ENCODE measurements at regions not wholly inside any gene's neighbourhood (a gene's known extent, or its start where the extent isn't known, plus 50 kb on each side); places are given as distances from the start of the nearest gene placed in this dataset.

DNA sequence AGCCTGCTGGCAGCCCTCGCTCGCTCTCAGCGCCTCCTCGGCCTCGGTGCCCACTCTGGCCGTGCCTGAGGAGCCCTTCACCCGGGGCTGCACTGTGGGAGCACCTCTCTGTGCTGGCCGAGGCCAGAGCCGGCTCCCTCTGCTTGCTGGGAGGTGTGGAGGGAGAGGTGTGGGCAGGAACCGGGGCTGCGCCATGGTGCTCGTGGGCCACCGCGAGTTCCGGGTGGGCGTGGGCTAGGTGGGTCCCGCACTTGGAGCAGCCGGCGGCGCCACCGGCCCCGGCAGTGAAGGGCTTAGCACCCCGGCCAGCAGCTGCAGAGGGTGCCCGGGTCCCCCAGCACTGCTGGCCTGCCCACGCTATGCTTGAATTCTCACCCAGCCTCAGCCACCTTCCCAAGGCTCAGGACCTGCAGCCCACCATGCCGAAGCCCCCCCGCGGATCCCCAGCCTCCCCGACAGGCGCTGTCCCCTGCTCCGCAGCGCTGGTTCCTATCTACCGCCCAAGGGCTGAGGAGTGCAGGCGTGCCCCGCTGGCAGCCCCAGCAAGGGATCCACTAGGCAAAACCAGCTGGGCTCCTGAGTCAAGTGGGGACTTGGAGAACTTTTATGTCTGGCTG is 863.3 kb downstream of the IGSF11 start:
- H3K4me1 ChIP-seq (ENCODE audit: control insufficient read depth in 1 of 2, insufficient read depth in 2 of 2, low read depth in 1 of 2, low read length in 1 of 2), result no peaks in the 10 kb centered on the region
- POLR2A ChIA-PET, result interaction anchor here (0.6 kb wide), 1 partner anchor 11 kb away, joined by 3 read pairs; no protein-coding TSS in a partner anchor

DNA sequence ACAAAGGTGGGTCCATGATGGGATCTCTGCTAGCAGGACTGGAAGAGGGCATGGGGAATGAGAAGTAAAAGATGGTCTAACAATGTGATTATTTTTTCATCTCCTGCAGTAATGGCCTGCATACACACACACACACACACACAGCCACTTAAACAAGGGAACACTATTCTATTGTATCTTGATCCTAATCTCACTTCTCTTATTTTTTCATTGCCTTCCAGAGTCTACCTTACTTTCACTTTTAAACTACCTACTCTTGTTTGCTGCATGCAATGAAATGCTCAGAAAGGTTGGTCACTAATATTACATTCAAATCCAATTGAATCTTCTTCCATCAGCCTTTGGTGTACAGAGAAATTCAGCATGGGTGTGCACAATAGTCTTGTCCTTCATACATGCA is 853.8 kb downstream of the IGSF11 start:
- Histone ChIP-seq H3K79me2 (ENCODE audit: insufficient read depth) (no peaks in the 10 kb centered on the region), H3K27ac (ENCODE audit: low read depth in 2 of 2, low read length in 1 of 2) (no peak overlapping the region), H3K27me3 (ENCODE audit: insufficient read depth) (no peaks in the 10 kb centered on the region), H3K4me3 (ENCODE audit: low read depth in 2 of 2, low read length in 1 of 2) (no peak overlapping the region), H4K20me1 (ENCODE audit: insufficient read depth) (no peaks in the 10 kb centered on the region), H2AFZ (ENCODE audit: low read depth) (no peak overlapping the region), H3K4me1 (ENCODE audit: control insufficient read depth in 1 of 2, insufficient read depth in 2 of 2, low read depth in 1 of 2, low read length in 1 of 2) (no peaks in the 10 kb centered on the region), H3K9me2 (no peaks in the 10 kb centered on the region), H3K4me2 (no peak overlapping the region), H3F3A (replicated peaks; ENCODE audit: insufficient read depth) (no peaks in the 10 kb centered on the region), H3K36me3 (replicated peaks in 1 of 2; ENCODE audit: control insufficient read depth in 1 of 2, insufficient read depth in 2 of 2, low read length in 1 of 2) (no peaks in the 10 kb centered on the region), H3K9ac (no peak overlapping the region), H3K9me3 (no peaks in the 10 kb centered on the region)
- ChIA-PET CTCF (no interaction called here), POLR2A (no interaction called here)
- no peak for DNase-seq
- no peak for TF ChIP-seq NFIC (IDR thresholded peaks at IDR 0.05; ENCODE audit: borderline replicate concordance)
- TF ChIP-seq, protein P1, sequence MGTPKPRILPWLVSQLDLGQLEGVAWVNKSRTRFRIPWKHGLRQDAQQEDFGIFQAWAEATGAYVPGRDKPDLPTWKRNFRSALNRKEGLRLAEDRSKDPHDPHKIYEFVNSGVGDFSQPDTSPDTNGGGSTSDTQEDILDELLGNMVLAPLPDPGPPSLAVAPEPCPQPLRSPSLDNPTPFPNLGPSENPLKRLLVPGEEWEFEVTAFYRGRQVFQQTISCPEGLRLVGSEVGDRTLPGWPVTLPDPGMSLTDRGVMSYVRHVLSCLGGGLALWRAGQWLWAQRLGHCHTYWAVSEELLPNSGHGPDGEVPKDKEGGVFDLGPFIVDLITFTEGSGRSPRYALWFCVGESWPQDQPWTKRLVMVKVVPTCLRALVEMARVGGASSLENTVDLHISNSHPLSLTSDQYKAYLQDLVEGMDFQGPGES (IDR thresholded peaks at IDR 0.05; ENCODE audit: low read depth, low read length), result no peak
- no peak for TF ChIP-seq GATA2 (CRISPR knock-in tag; IDR thresholded peaks at IDR 0.05)
- TF ChIP-seq EZH2phosphoT487 (IDR thresholded peaks at IDR 0.05; ENCODE audit: borderline replicate concordance, low read depth), result no peak
- TF ChIP-seq, protein P2, sequence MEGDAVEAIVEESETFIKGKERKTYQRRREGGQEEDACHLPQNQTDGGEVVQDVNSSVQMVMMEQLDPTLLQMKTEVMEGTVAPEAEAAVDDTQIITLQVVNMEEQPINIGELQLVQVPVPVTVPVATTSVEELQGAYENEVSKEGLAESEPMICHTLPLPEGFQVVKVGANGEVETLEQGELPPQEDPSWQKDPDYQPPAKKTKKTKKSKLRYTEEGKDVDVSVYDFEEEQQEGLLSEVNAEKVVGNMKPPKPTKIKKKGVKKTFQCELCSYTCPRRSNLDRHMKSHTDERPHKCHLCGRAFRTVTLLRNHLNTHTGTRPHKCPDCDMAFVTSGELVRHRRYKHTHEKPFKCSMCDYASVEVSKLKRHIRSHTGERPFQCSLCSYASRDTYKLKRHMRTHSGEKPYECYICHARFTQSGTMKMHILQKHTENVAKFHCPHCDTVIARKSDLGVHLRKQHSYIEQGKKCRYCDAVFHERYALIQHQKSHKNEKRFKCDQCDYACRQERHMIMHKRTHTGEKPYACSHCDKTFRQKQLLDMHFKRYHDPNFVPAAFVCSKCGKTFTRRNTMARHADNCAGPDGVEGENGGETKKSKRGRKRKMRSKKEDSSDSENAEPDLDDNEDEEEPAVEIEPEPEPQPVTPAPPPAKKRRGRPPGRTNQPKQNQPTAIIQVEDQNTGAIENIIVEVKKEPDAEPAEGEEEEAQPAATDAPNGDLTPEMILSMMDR (IDR thresholded peaks at IDR 0.05), result no peak
- TF ChIP-seq MEF2A (IDR thresholded peaks at IDR 0.05; ENCODE audit: borderline replicate concordance, low read depth), result no peak
- TF ChIP-seq MXI1 (IDR thresholded peaks at IDR 0.05; ENCODE audit: low read depth, low read length), result no peak
- TF ChIP-seq RCOR1 (IDR thresholded peaks at IDR 0.05; ENCODE audit: low read length), result no peak
- TF ChIP-seq, protein P3, sequence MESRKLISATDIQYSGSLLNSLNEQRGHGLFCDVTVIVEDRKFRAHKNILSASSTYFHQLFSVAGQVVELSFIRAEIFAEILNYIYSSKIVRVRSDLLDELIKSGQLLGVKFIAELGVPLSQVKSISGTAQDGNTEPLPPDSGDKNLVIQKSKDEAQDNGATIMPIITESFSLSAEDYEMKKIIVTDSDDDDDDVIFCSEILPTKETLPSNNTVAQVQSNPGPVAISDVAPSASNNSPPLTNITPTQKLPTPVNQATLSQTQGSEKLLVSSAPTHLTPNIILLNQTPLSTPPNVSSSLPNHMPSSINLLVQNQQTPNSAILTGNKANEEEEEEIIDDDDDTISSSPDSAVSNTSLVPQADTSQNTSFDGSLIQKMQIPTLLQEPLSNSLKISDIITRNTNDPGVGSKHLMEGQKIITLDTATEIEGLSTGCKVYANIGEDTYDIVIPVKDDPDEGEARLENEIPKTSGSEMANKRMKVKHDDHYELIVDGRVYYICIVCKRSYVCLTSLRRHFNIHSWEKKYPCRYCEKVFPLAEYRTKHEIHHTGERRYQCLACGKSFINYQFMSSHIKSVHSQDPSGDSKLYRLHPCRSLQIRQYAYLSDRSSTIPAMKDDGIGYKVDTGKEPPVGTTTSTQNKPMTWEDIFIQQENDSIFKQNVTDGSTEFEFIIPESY (IDR thresholded peaks at IDR 0.05; ENCODE audit: borderline replicate concordance, low read depth), result no peak
- no peak for TF ChIP-seq FOXJ3 (CRISPR knock-in tag; IDR thresholded peaks at IDR 0.05)
- TF ChIP-seq, protein P4, sequence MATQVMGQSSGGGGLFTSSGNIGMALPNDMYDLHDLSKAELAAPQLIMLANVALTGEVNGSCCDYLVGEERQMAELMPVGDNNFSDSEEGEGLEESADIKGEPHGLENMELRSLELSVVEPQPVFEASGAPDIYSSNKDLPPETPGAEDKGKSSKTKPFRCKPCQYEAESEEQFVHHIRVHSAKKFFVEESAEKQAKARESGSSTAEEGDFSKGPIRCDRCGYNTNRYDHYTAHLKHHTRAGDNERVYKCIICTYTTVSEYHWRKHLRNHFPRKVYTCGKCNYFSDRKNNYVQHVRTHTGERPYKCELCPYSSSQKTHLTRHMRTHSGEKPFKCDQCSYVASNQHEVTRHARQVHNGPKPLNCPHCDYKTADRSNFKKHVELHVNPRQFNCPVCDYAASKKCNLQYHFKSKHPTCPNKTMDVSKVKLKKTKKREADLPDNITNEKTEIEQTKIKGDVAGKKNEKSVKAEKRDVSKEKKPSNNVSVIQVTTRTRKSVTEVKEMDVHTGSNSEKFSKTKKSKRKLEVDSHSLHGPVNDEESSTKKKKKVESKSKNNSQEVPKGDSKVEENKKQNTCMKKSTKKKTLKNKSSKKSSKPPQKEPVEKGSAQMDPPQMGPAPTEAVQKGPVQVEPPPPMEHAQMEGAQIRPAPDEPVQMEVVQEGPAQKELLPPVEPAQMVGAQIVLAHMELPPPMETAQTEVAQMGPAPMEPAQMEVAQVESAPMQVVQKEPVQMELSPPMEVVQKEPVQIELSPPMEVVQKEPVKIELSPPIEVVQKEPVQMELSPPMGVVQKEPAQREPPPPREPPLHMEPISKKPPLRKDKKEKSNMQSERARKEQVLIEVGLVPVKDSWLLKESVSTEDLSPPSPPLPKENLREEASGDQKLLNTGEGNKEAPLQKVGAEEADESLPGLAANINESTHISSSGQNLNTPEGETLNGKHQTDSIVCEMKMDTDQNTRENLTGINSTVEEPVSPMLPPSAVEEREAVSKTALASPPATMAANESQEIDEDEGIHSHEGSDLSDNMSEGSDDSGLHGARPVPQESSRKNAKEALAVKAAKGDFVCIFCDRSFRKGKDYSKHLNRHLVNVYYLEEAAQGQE (IDR thresholded peaks at IDR 0.05; ENCODE audit: low read depth, low read length), result no peak
- TF ChIP-seq CHD2 (IDR thresholded peaks at IDR 0.05; ENCODE audit: low read length, partially characterized antibody), result no peak

More for the DNA sequence above, 863.3 kb downstream of the IGSF11 start:
- TF ChIP-seq NFIC (IDR thresholded peaks at IDR 0.05; ENCODE audit: borderline replicate concordance) (no peak), GATA2 (CRISPR knock-in tag; IDR thresholded peaks at IDR 0.05) (no peak), RAD21 (IDR thresholded peaks at IDR 0.05; ENCODE audit: low read length) (no peak), MEF2A (IDR thresholded peaks at IDR 0.05; ENCODE audit: borderline replicate concordance, low read depth) (no peak), RCOR1 (IDR thresholded peaks at IDR 0.05; ENCODE audit: low read length) (no peak), TCF12 (IDR thresholded peaks at IDR 0.05) (no peak), FOXJ3 (CRISPR knock-in tag; IDR thresholded peaks at IDR 0.05) (no peak), GABPA (IDR thresholded peaks at IDR 0.05; ENCODE audit: low read depth) (no peak)
- TF ChIP-seq, protein P5, sequence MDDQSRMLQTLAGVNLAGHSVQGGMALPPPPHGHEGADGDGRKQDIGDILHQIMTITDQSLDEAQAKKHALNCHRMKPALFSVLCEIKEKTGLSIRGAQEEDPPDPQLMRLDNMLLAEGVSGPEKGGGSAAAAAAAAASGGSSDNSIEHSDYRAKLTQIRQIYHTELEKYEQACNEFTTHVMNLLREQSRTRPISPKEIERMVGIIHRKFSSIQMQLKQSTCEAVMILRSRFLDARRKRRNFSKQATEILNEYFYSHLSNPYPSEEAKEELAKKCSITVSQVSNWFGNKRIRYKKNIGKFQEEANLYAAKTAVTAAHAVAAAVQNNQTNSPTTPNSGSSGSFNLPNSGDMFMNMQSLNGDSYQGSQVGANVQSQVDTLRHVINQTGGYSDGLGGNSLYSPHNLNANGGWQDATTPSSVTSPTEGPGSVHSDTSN (IDR thresholded peaks at IDR 0.05), result no peak
- TF ChIP-seq, protein P6, sequence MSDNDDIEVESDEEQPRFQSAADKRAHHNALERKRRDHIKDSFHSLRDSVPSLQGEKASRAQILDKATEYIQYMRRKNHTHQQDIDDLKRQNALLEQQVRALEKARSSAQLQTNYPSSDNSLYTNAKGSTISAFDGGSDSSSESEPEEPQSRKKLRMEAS (IDR thresholded peaks at IDR 0.05; ENCODE audit: low read depth), result no peak
- Histone ChIP-seq H3K9ac (no peak overlapping the region), H3K36me3 (replicated peaks in 1 of 2; ENCODE audit: control insufficient read depth in 1 of 2, insufficient read depth in 2 of 2, low read length in 1 of 2) (no peaks in the 10 kb centered on the region), H3K27ac (ENCODE audit: low read depth in 2 of 2, low read length in 1 of 2) (no peak overlapping the region), H3K27me3 (ENCODE audit: insufficient read depth) (no peaks in the 10 kb centered on the region), H3K79me2 (ENCODE audit: insufficient read depth) (no peaks in the 10 kb centered on the region), H3K4me3 (ENCODE audit: low read depth in 2 of 2, low read length in 1 of 2) (no peak overlapping the region), H3K4me2 (no peak overlapping the region), H3K9me2 (no peaks in the 10 kb centered on the region), H2AFZ (ENCODE audit: low read depth) (no peak overlapping the region), H4K20me1 (ENCODE audit: insufficient read depth) (no peaks in the 10 kb centered on the region), H3F3A (replicated peaks; ENCODE audit: insufficient read depth) (no peaks in the 10 kb centered on the region), H3K9me3 (no peaks in the 10 kb centered on the region)
- 80% methylated on average over 9 of the region's 35 CpGs for WGBS (ENCODE audit: low lambda C conversion rate)
- CTCF ChIA-PET, result no interaction called here
- DNase-seq, result no peak
